WTC11 (cell line): ENCODE measurements at regions not wholly inside any gene's neighbourhood (a gene's known extent, or its start where the extent isn't known, plus 50 kb on each side); places are given as distances from the start of the nearest gene placed in this dataset.

ENCODE experiments used
- ATAC-seq: fragments of 200-7000 bp; cut with Tn5 transposase; 2 replicates; pipeline ENCODE4 v1.10.0; 2021; ENCODE audit warnings: mild to moderate bottlenecking, moderate library complexity
- CTCF ChIA-PET: fragments of 300-600 bp; sonication (Branson Sonifier 250); formaldehyde crosslinking; loops from one replicate; lab custom pipeline; 2021; ENCODE audit warnings: antibody characterized with exemption; lab: Charles Lee
- POLR2A ChIA-PET: fragments of 350-600 bp; sonication (Branson Sonifier 250); formaldehyde crosslinking; loops from one replicate; lab custom pipeline; 2021; ENCODE audit warnings: antibody characterized with exemption; lab: Charles Lee
- DNase-seq: peaks from one replicate; pipeline ENCODE4 v3.0.0; 2021; ENCODE audit warnings: low spot score
- H3K27ac Mint-ChIP-seq: 2 replicates; pipeline ENCODE4 v1.8.0; 2021; ENCODE audit warnings: mixed read lengths
- H3K27me3 Mint-ChIP-seq: 2 replicates; pipeline ENCODE4 v1.8.0; 2021; ENCODE audit warnings: low read depth, mild to moderate bottlenecking, moderate library complexity, mixed read lengths
- H3K36me3 Mint-ChIP-seq: 2 replicates; pipeline ENCODE4 v1.8.0; 2021; ENCODE audit warnings: mixed read lengths
- H3K4me1 Mint-ChIP-seq: 2 replicates; pipeline ENCODE4 v1.8.0; 2022; ENCODE audit warnings: mixed read lengths
- H3K4me3 Mint-ChIP-seq: 2 replicates; pipeline ENCODE4 v1.8.0; 2021; ENCODE audit warnings: mild to moderate bottlenecking, moderate library complexity, mixed read lengths
- H3K9me3 Mint-ChIP-seq: 2 replicates; pipeline ENCODE4 v1.8.0; 2021; ENCODE audit warnings: mixed read lengths
- CREM ChIP-seq: sonication (generic); formaldehyde crosslinking; IDR thresholded peaks from 2 replicates; pipeline ENCODE4 v1.8.1; 2022; ENCODE audit warnings: mild to moderate bottlenecking, missing genetic modification reagents, moderate library complexity
- ETV6 ChIP-seq: sonication (generic); formaldehyde crosslinking; IDR thresholded peaks from 2 replicates; pipeline ENCODE4 v1.8.1; 2022; ENCODE audit warnings: mild to moderate bottlenecking, missing genetic modification reagents
- GABPB1 ChIP-seq: sonication (generic); formaldehyde crosslinking; IDR thresholded peaks from 2 replicates; pipeline ENCODE4 v1.8.1; 2023; ENCODE audit warnings: mild to moderate bottlenecking, missing genetic modification reagents
- GRHL2 ChIP-seq: fragments of 250-450 bp; sonication (Bioruptor Pico); IDR thresholded peaks from 2 replicates; pipeline ENCODE4 v1.8.0; 2022; ENCODE audit warnings: mild to moderate bottlenecking, moderate library complexity; ENCODE audit not compliant: insufficient replicate concordance, severe bottlenecking
- GTF2I ChIP-seq: fragments of 250-450 bp; sonication (Bioruptor Pico); conservative IDR thresholded peaks from 2 replicates; pipeline ENCODE4 v1.4.0; 2021; ENCODE audit warnings: mild to moderate bottlenecking
- KAT7 ChIP-seq: sonication (generic); formaldehyde crosslinking; IDR thresholded peaks from 2 replicates; pipeline ENCODE4 v1.8.1; 2023; ENCODE audit warnings: missing genetic modification reagents, mild to moderate bottlenecking, borderline replicate concordance
- MYBL2 ChIP-seq: sonication (generic); formaldehyde crosslinking; IDR thresholded peaks from 2 replicates; pipeline ENCODE4 v1.8.1; 2023; ENCODE audit warnings: mild to moderate bottlenecking, moderate library complexity, missing genetic modification reagents
- NFATC4 ChIP-seq: fragments of 250-450 bp; sonication (Bioruptor Pico); IDR thresholded peaks from 2 replicates; pipeline ENCODE4 v1.9.0; 2021; ENCODE audit warnings: mild to moderate bottlenecking
- SMAD3 ChIP-seq: sonication (generic); formaldehyde crosslinking; IDR thresholded peaks from 2 replicates; pipeline ENCODE4 v1.8.0; 2022; ENCODE audit warnings: missing genetic modification reagents, mild to moderate bottlenecking, borderline replicate concordance
- SP1 ChIP-seq: sonication (generic); formaldehyde crosslinking; conservative IDR thresholded peaks from 2 replicates; pipeline ENCODE4 v1.8.1; 2022; ENCODE audit warnings: missing genetic modification reagents
- ZNF138 ChIP-seq: sonication (generic); formaldehyde crosslinking; conservative IDR thresholded peaks from 2 replicates; pipeline ENCODE4 v1.8.1; 2022; ENCODE audit warnings: mild to moderate bottlenecking, moderate library complexity, missing genetic modification reagents
- ZNF232 ChIP-seq: sonication (generic); formaldehyde crosslinking; IDR thresholded peaks from 2 replicates; pipeline ENCODE4 v1.8.0; 2022; ENCODE audit warnings: mild to moderate bottlenecking, missing genetic modification reagents
- TF ChIP-seq, protein P1 (sequence below): sonication (generic); formaldehyde crosslinking; IDR thresholded peaks from 2 replicates; pipeline ENCODE4 v1.8.1; 2022; ENCODE audit warnings: low read depth, mild to moderate bottlenecking, moderate library complexity, missing genetic modification reagents, borderline replicate concordance
- TF ChIP-seq, protein P2 (sequence below): sonication (generic); formaldehyde crosslinking; conservative IDR thresholded peaks from 2 replicates; pipeline ENCODE4 v1.8.1; 2022; ENCODE audit warnings: mild to moderate bottlenecking, missing genetic modification reagents
- TF ChIP-seq, protein P3 (sequence below): sonication (generic); formaldehyde crosslinking; IDR thresholded peaks from 2 replicates; pipeline ENCODE4 v1.8.0; 2023; ENCODE audit warnings: missing genetic modification reagents, mild to moderate bottlenecking, borderline replicate concordance
- TF ChIP-seq, protein P4 (sequence below): sonication (generic); formaldehyde crosslinking; IDR thresholded peaks from 2 replicates; pipeline ENCODE4 v1.8.1; 2023; ENCODE audit warnings: mild to moderate bottlenecking, missing genetic modification reagents
- TF ChIP-seq, protein P5 (sequence below): sonication (generic); formaldehyde crosslinking; IDR thresholded peaks from 2 replicates; pipeline ENCODE4 v1.8.1; 2023; ENCODE audit warnings: mild to moderate bottlenecking, missing genetic modification reagents, moderate library complexity
- TF ChIP-seq, protein P6 (sequence below): fragments of 250-450 bp; sonication (Bioruptor Pico); conservative IDR thresholded peaks from 2 replicates; pipeline ENCODE4 v1.9.0; 2021; ENCODE audit warnings: mild to moderate bottlenecking
- TF ChIP-seq, protein P7 (sequence below): sonication (generic); formaldehyde crosslinking; IDR thresholded peaks from 2 replicates; pipeline ENCODE4 v1.8.1; 2022; ENCODE audit warnings: low read depth, missing genetic modification reagents, borderline replicate concordance

DNA sequence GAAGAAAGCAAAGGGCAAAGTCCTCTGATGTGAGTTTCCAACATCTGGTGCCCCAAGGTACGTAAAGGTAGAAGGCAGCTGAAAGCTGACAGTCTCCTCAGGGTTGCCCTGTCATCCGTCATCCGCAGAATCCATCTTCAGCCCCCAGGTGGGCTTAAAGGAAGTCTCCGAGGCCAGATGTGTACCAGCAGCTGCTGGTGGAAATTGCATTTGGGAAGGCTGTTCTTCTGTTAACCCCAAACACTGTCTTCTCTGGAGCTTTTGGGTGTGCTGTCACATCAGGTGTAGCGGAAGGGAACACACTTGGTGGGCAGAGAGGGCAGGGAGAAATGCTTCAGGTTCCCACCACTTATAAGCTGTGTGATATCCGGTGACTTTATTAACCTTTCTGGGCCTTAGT, 310.0 kb upstream of the GATB start (continued):
- TF ChIP-seq ETV6 (CRISPR knock-in tag) = no peak
- TF ChIP-seq, protein P1, sequence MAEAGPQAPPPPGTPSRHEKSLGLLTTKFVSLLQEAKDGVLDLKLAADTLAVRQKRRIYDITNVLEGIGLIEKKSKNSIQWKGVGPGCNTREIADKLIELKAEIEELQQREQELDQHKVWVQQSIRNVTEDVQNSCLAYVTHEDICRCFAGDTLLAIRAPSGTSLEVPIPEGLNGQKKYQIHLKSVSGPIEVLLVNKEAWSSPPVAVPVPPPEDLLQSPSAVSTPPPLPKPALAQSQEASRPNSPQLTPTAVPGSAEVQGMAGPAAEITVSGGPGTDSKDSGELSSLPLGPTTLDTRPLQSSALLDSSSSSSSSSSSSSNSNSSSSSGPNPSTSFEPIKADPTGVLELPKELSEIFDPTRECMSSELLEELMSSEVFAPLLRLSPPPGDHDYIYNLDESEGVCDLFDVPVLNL (CRISPR knock-in tag) = no peak
- no peak for TF ChIP-seq NFATC4 (CRISPR knock-in tag)
- TF ChIP-seq, protein P2, sequence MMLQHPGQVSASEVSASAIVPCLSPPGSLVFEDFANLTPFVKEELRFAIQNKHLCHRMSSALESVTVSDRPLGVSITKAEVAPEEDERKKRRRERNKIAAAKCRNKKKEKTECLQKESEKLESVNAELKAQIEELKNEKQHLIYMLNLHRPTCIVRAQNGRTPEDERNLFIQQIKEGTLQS (CRISPR knock-in tag) = no peak
- no peak for TF ChIP-seq SMAD3 (CRISPR knock-in tag)

DNA sequence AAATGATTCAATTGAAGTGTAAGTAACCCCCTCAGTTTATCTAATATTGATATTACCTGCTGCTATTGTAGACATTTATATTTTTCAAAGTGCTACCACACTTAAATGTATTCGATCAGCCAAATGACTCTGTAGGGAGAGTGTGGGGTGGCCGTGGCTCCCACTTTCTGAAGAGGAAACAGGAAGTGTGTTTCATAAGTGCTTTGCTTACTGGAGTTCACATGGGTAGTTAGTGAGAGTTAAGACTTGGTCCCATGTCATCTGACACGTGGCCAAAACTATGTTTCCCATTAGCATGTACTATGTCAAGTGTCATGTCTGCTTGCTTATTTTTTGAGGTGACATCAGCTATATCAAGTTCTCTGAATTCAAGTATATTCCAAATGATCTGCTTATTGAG, 308.1 kb upstream of the GATB start:
- H3K36me3 Mint-ChIP-seq = no peaks in the 10 kb centered on the region
- H3K4me1 Mint-ChIP-seq = peaks cover 8% of the 10 kb centered on the region

DNA sequence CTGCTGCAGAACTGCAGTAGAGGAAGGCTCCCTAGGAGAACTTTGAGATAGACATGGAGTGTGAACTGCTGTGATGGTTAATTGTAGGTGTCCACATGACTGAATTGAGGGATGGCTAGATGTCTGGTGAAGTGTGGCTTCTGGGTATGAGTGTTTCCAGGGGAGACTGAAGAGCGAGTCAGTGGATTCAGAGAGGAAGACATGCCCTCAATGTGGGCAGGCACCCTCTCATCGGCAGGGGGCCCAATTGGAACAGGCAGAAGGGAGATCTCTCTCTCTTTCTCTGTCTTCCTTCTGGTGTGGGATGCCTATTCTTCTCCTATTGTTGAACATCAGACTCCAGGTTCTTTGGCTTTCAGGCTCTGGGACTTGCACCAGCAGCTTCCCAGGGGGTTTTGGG, 304.7 kb upstream of the GATB start:
- Mint-ChIP-seq H3K27me3 (no peaks in the 10 kb centered on the region), H3K9me3 (no peaks in the 10 kb centered on the region; the same call in 1 of the 2 replicates), H3K36me3 (no peaks in the 10 kb centered on the region), H3K27ac (no peak overlapping the region), H3K4me1 (peaks cover 33% of the 10 kb centered on the region), H3K4me3 (no peak overlapping the region)
- ChIA-PET CTCF (no interaction called here), POLR2A (no interaction called here)
- ATAC-seq = no peak
- DNase-seq = no peak
- TF ChIP-seq, protein P3, sequence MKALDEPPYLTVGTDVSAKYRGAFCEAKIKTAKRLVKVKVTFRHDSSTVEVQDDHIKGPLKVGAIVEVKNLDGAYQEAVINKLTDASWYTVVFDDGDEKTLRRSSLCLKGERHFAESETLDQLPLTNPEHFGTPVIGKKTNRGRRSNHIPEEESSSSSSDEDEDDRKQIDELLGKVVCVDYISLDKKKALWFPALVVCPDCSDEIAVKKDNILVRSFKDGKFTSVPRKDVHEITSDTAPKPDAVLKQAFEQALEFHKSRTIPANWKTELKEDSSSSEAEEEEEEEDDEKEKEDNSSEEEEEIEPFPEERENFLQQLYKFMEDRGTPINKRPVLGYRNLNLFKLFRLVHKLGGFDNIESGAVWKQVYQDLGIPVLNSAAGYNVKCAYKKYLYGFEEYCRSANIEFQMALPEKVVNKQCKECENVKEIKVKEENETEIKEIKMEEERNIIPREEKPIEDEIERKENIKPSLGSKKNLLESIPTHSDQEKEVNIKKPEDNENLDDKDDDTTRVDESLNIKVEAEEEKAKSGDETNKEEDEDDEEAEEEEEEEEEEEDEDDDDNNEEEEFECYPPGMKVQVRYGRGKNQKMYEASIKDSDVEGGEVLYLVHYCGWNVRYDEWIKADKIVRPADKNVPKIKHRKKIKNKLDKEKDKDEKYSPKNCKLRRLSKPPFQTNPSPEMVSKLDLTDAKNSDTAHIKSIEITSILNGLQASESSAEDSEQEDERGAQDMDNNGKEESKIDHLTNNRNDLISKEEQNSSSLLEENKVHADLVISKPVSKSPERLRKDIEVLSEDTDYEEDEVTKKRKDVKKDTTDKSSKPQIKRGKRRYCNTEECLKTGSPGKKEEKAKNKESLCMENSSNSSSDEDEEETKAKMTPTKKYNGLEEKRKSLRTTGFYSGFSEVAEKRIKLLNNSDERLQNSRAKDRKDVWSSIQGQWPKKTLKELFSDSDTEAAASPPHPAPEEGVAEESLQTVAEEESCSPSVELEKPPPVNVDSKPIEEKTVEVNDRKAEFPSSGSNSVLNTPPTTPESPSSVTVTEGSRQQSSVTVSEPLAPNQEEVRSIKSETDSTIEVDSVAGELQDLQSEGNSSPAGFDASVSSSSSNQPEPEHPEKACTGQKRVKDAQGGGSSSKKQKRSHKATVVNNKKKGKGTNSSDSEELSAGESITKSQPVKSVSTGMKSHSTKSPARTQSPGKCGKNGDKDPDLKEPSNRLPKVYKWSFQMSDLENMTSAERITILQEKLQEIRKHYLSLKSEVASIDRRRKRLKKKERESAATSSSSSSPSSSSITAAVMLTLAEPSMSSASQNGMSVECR (CRISPR knock-in tag) = no peak
- TF ChIP-seq, protein P4, sequence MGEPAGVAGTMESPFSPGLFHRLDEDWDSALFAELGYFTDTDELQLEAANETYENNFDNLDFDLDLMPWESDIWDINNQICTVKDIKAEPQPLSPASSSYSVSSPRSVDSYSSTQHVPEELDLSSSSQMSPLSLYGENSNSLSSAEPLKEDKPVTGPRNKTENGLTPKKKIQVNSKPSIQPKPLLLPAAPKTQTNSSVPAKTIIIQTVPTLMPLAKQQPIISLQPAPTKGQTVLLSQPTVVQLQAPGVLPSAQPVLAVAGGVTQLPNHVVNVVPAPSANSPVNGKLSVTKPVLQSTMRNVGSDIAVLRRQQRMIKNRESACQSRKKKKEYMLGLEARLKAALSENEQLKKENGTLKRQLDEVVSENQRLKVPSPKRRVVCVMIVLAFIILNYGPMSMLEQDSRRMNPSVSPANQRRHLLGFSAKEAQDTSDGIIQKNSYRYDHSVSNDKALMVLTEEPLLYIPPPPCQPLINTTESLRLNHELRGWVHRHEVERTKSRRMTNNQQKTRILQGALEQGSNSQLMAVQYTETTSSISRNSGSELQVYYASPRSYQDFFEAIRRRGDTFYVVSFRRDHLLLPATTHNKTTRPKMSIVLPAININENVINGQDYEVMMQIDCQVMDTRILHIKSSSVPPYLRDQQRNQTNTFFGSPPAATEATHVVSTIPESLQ = no peak
- no peak for TF ChIP-seq CREM
- TF ChIP-seq MYBL2 (CRISPR knock-in tag) = no peak
- TF ChIP-seq SMAD3 (CRISPR knock-in tag) = no peak
- no peak for TF ChIP-seq GRHL2 (CRISPR knock-in tag)
- no peak for TF ChIP-seq ZNF138 (CRISPR knock-in tag)
- no peak for TF ChIP-seq SP1 (CRISPR knock-in tag)
- no peak for TF ChIP-seq ZNF232 (CRISPR knock-in tag)
- no peak for TF ChIP-seq KAT7 (CRISPR knock-in tag)
- TF ChIP-seq, protein P5, sequence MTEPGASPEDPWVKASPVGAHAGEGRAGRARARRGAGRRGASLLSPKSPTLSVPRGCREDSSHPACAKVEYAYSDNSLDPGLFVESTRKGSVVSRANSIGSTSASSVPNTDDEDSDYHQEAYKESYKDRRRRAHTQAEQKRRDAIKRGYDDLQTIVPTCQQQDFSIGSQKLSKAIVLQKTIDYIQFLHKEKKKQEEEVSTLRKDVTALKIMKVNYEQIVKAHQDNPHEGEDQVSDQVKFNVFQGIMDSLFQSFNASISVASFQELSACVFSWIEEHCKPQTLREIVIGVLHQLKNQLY (CRISPR knock-in tag) = no peak
- TF ChIP-seq, protein P6, sequence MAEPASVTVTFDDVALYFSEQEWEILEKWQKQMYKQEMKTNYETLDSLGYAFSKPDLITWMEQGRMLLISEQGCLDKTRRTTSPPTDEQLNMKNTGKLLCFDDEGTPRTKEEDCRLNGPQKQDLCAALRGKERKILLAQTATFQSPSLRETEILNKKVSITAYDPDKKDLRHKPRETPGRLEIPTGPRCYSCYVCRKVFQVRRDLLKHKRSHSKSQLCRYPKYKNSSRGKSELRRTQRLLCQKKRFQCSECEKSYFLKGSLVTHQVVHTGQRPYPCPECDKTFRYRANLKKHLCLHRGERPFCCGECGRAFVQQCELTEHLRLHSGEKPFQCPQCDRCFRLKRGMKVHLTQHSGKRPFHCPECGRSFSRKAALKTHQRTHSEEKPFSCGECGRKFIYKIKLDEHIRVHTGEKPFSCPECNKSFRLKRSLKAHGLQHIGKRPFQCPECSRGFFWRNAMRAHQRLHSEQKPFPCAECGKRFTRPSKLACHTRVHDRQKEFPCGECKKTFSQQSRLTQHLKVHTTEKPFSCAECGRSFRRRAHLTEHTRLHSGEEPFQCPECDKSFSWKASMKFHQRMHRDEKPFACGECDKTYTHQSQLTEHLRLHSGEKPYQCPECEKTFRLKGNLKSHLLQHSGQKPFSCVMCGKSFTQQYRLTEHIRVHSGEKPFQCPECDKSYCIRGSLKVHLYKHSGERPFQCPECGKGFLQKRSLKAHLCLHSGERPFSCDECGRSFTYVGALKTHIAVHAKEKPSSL = no peak
- TF ChIP-seq, protein P7, sequence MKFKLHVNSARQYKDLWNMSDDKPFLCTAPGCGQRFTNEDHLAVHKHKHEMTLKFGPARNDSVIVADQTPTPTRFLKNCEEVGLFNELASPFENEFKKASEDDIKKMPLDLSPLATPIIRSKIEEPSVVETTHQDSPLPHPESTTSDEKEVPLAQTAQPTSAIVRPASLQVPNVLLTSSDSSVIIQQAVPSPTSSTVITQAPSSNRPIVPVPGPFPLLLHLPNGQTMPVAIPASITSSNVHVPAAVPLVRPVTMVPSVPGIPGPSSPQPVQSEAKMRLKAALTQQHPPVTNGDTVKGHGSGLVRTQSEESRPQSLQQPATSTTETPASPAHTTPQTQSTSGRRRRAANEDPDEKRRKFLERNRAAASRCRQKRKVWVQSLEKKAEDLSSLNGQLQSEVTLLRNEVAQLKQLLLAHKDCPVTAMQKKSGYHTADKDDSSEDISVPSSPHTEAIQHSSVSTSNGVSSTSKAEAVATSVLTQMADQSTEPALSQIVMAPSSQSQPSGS = no peak
- no peak for TF ChIP-seq GTF2I

More for the DNA sequence above, 308.1 kb upstream of the GATB start:
- no peak overlapping the region for H3K4me3 Mint-ChIP-seq
- TF ChIP-seq CREM (no peak), GABPB1 (CRISPR knock-in tag) (no peak), ZNF138 (CRISPR knock-in tag) (no peak), MYBL2 (CRISPR knock-in tag) (no peak), GRHL2 (CRISPR knock-in tag) (no peak)
- no peak overlapping the region; the same call in 1 of the 2 replicates for H3K27ac Mint-ChIP-seq
- no peak for DNase-seq
- H3K9me3 Mint-ChIP-seq = no peaks in the 10 kb centered on the region; the same call in 1 of the 2 replicates
- H3K27me3 Mint-ChIP-seq = no peaks in the 10 kb centered on the region
- ChIA-PET CTCF (no interaction called here), POLR2A (no interaction called here)
- ATAC-seq = no peak
